GM12865 (cell line): ENCODE measurements at regions not wholly inside any gene's neighbourhood (a gene's known extent, or its start where the extent isn't known, plus 50 kb on each side); places are given as distances from the start of the nearest gene placed in this dataset.

Experiments used
- DNase-seq: peaks from one replicate; pipeline ENCODE4 v3.0.0; 2010; ENCODE audit warnings: low read depth
- H3K4me3 ChIP-seq: 2 replicates; pipeline ENCODE4 v1.5.1; 2011; ENCODE audit warnings: mild to moderate bottlenecking, low read depth, low read length, control low read depth
- TF ChIP-seq, protein P1 (sequence below): IDR thresholded peaks from 2 replicates; pipeline ENCODE4 v1.5.1; 2011; ENCODE audit warnings: low read length, control low read depth, low read depth, inconsistent platforms; ENCODE audit not compliant: insufficient read depth; ENCODE audit errors: missing control alignments

DNA sequence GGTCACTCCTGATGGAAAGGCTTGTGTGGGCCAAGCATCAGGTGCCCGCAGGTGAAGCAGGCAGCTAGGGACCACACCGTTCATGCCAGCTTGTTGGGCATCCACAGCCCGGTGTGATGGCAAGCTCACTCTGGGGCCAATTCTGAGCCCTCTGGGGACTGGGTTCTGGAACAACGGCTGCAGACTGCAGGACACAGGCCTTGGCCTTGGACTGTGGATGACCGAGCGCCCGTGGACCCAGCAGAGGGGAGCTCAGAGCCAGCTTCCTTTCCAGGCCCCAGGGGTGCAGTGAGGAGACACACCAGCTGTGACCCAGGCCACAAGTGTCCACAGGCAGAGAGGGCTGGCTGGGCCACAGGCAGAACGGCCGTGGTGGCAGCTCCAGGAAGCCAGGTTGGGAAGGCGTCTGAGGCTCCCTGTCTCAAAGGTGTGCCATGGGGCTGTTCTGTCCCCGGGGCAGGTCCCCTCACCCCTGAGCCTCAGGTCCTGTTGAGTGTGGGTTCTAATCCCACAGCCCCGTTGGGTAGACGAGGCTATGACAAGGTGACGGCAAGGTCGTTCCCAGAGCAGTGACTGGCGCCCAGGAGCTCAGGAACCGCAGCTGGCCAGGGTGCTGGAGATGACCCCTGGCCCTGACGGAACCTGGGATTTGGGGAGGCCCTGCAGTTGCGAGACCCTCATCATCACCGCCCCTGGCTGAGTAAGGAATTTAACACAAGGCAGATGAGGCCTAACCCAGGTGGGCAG is 1079.4 kb downstream of the BRD1 start:
- DNase-seq = no peak
- no peak overlapping the region for H3K4me3 ChIP-seq
- TF ChIP-seq, protein P1, sequence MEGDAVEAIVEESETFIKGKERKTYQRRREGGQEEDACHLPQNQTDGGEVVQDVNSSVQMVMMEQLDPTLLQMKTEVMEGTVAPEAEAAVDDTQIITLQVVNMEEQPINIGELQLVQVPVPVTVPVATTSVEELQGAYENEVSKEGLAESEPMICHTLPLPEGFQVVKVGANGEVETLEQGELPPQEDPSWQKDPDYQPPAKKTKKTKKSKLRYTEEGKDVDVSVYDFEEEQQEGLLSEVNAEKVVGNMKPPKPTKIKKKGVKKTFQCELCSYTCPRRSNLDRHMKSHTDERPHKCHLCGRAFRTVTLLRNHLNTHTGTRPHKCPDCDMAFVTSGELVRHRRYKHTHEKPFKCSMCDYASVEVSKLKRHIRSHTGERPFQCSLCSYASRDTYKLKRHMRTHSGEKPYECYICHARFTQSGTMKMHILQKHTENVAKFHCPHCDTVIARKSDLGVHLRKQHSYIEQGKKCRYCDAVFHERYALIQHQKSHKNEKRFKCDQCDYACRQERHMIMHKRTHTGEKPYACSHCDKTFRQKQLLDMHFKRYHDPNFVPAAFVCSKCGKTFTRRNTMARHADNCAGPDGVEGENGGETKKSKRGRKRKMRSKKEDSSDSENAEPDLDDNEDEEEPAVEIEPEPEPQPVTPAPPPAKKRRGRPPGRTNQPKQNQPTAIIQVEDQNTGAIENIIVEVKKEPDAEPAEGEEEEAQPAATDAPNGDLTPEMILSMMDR = no peak

DNA sequence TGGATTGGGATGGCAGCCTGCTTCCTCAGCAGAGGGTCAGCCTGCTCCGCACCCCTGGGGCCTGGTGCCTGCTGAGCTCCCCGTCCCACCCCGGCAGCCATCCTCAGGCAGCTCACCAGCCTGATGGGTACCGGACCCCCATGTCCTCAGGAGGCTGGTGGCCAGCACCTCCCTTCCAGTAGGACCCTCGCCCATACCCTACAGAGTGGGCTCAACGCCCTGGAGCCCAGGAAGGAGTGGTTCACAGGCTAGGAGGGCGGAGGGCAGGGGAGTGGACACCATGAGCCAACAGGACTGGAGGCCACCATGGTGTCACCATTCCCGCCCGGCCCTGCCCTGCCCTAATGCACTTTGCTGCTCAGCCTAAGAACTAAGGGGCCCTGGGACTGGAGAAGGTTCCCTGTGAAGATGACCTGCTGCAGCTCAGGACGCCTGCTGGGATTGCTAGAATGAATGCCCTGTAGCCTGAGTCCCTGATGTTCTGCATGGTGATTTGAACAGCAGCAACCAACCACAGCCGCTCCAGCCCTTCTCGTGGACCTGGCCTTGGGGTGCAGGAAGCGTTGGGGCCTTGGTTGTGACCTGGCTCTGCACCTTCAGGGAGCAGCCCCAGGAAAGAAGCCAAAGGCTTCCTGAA is 1080.8 kb downstream of the BRD1 start:
- DNase-seq = no peak

DNA sequence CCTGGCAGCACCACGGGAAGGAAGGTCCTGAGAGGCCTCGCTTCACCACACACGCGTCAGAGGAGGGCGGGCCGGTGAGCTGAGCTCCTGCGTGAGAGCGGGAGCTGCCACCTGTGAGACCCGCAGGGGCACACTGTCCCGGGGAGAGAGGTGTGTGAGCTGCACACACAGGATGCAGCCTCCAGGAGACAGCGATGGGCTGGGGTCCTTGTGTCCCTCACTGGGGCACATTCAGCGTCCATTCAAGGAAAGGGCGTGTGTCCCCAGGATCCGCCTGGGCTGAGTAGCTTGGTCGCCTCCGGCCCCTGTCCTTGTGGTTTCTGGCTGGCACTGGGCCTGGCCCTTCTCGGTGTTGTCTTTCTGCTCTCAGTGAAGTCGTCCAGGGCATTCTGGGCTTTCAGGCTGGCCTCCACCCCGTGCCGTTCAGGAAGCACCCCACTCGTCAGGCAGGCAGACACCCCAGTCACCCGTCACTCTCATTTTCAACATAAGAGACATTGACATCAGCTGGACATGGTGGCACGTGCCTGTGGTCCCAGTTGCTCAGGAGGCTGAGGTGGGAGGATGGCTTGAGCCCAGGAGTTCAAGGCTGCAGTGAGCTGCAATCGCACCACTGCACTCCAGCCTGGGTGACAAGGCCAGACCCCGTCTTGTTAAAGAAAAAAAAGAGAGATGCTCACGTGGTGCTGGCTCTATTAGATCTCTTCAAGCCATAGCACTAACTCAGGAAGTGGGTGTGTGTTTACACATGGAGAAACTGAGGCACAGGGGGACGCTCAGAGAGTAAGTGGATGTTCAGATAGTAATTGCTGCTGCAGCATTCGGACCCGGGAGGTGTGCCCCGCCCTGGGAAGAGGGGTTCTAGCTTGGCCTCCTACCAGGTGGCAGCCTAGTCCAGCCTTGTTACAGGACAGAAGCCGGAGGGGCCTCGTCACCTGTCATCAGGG is 1081.6 kb downstream of the BRD1 start:
- DNase-seq = no peak

More for the DNA sequence above, 1080.8 kb downstream of the BRD1 start:
- H3K4me3 ChIP-seq = no peak overlapping the region
- TF ChIP-seq, protein P1 = no peak

DNA sequence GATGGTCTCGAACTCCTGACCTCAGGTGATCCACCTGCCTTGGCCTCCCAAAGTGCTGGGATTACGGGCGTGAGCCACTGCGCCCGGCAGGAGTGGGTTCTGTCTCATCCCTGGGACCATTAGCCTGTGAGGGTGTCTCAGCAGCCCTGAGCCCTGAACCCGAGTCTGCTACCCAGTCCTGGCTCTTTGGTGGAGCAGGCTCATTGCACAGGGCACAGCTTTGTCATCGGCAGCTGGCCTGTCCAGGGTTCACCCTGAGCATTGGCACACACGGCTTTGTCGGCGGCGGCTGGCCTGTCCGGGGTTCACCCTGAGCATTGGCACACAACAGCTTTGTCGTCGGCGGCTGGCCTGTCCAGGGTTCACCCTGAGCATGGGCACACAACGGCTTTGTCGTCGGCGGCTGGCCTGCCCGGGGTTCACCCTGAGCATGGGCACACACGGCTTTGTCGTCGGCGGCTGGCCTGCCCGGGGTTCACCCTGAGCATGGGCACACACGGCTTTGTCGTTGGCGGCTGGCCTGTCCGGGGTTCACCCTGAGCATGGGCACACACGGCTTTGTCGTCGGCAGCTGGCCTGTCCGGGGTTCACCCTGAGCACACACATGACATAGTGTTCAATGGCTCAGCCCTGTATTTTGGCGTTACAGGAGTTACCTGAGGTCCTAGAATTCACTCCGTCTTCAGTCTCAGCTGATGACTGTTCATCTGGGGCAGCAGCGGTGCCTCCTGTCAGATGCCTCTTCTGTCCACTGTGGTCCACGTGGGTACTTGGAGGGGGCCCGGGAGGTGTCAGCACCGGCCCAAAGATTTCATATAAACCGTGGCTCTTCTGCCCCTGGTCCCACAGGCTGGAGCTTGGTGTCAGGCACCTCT is 1082.5 kb downstream of the BRD1 start:
- TF ChIP-seq, protein P1 = no peak
- no peak overlapping the region for H3K4me3 ChIP-seq
- no peak for DNase-seq

More for the DNA sequence above, 1081.6 kb downstream of the BRD1 start:
- TF ChIP-seq, protein P1 = no peak
- H3K4me3 ChIP-seq = no peak overlapping the region

- TF ChIP-seq, protein P1 = no peak
- no peak overlapping the region for H3K4me3 ChIP-seq
- DNase-seq = no peak
Measured at GRCh38 chr22:48744283-48744641, 1083.4 kb downstream of the BRD1 start.
